OCI-LY7 (cell line): ENCODE measurements at regions not wholly inside any gene's neighbourhood (a gene's known extent, or its start where the extent isn't known, plus 50 kb on each side); places are given as distances from the start of the nearest gene placed in this dataset.

Experiments
- BruUV-seq: library from RNA; stranded (reverse); fragments of 400-500 nt; replicated peaks from 2 replicates; lab custom pipeline; 2021; lab: Mats Ljungman, UMichigan
- CTCF ChIA-PET: fragments of 300-600 bp; sonication (Branson Sonifier 250); formaldehyde crosslinking; loops from one replicate; lab custom pipeline; 2022; ENCODE audit warnings: antibody characterized with exemption; ENCODE audit not compliant: unreplicated experiment; lab: Charles Lee
- POLR2A ChIA-PET: fragments of 300-600 bp; sonication (Branson Sonifier 250); formaldehyde crosslinking; loops from one replicate; lab custom pipeline; 2022; ENCODE audit warnings: antibody characterized with exemption; lab: Charles Lee
- DNase-seq: peaks from one replicate; pipeline ENCODE4 v3.0.0-alpha.2; 2015; ENCODE audit warnings: low spot score
- H2AFZ ChIP-seq: fragments of 200-600 bp; sonication (generic), shearing (Covaris generic); 2 replicates; pipeline ENCODE4 v1.6.1; 2014; ENCODE audit warnings: mild to moderate bottlenecking, antibody characterized with exemption, low read length, moderate library complexity
- H3K27ac ChIP-seq: fragments of 200-600 bp; sonication (generic); 2 replicates; pipeline ENCODE4 v1.5.1; 2014; ENCODE audit warnings: mixed run types, low read depth, mild to moderate bottlenecking, moderate library complexity, low read length, inconsistent platforms; ENCODE audit not compliant: poor library complexity, severe bottlenecking
- H3K36me3 ChIP-seq: fragments of 200-600 bp; sonication (generic); 2 replicates; pipeline ENCODE4 v1.6.1; 2014; ENCODE audit warnings: mild to moderate bottlenecking, antibody characterized with exemption, low read length, moderate library complexity, mixed read lengths; ENCODE audit not compliant: insufficient read depth
- H3K4me1 ChIP-seq: fragments of 200-600 bp; sonication (generic); 2 replicates; pipeline ENCODE4 v1.5.1; 2014; ENCODE audit warnings: mild to moderate bottlenecking, low read length; ENCODE audit not compliant: insufficient read depth, poor library complexity, severe bottlenecking
- H3K4me2 ChIP-seq: fragments of 200-600 bp; sonication (generic); 2 replicates; pipeline ENCODE4 v1.6.1; 2014; ENCODE audit warnings: mild to moderate bottlenecking, low read length
- H3K4me3 ChIP-seq: fragments of 200-600 bp; sonication (generic); 2 replicates; pipeline ENCODE4 v1.5.1; 2014; ENCODE audit warnings: mild to moderate bottlenecking, low read depth, low read length; ENCODE audit not compliant: poor library complexity, severe bottlenecking
- H3K79me2 ChIP-seq: fragments of 200-600 bp; sonication (generic); 2 replicates; pipeline ENCODE4 v1.6.1; 2016; ENCODE audit warnings: low read depth, mild to moderate bottlenecking, low read length, moderate library complexity, mixed read lengths; ENCODE audit not compliant: insufficient read depth
- H3K9me2 ChIP-seq: fragments of 200-600 bp; sonication (generic); 2 replicates; pipeline ENCODE4 v1.6.1; 2016; ENCODE audit warnings: mild to moderate bottlenecking, low read length, mixed read lengths; ENCODE audit not compliant: insufficient read depth
- H3K9me3 ChIP-seq: fragments of 200-600 bp; sonication (generic); 2 replicates; pipeline ENCODE4 v1.6.1; 2014; ENCODE audit warnings: mild to moderate bottlenecking, mixed run types, low read length, mixed read lengths
- H4K20me1 ChIP-seq: fragments of 200-600 bp; sonication (generic); 2 replicates; pipeline ENCODE4 v1.6.1; 2014; ENCODE audit warnings: mild to moderate bottlenecking, antibody characterized with exemption, low read length, moderate library complexity, mixed read lengths; ENCODE audit not compliant: insufficient read depth
- EZH2phosphoT487 ChIP-seq: fragments of 200-600 bp; sonication (generic); IDR thresholded peaks from 2 replicates; pipeline ENCODE4 v1.6.1; 2018; ENCODE audit warnings: low read depth, borderline replicate concordance, mild to moderate bottlenecking, mixed run types, antibody characterized with exemption, low read length, moderate library complexity, mixed read lengths
- intact Hi-C: fragments of 100-400 bp; cut with micrococcal nuclease; formaldehyde crosslinking; loops from one replicate; pipeline ENCODE4 v1.10.0; 2022; ENCODE audit not compliant: unreplicated experiment
- TF ChIP-seq, protein P1 (sequence below): fragments of 200-600 bp; sonication (generic); conservative IDR thresholded peaks from 2 replicates; pipeline ENCODE4 v1.5.1; 2014; ENCODE audit warnings: mild to moderate bottlenecking, antibody characterized with exemption, low read length, moderate library complexity, mixed read lengths

DNA sequence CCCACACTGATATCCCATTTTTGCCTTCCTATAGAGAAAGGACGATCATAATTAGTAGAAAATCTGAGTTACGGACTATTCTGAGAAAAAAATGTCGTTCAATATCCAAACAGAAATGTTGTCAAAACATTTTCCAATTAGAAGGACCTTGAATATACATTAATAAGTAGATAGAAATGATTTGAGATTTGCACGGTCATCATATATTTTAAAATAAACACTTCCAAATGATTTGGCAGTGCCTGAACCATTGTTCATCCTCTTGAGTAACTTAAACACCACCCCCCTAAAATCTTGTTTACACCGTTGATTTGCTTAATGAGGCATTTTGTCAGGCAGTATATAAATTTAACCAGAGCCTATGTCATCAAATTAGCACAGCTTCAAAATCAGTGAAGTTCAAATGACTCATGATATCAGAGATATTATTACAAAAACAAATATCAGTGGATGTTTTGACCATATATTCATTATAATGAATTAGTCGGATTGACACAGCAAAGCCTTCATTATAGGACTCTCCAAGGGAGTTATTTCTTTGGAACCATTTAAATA, 105.0 kb downstream of the ACTL7B start:
- ChIA-PET CTCF (no interaction called here), POLR2A (no interaction called here)
- TF ChIP-seq, protein P1, sequence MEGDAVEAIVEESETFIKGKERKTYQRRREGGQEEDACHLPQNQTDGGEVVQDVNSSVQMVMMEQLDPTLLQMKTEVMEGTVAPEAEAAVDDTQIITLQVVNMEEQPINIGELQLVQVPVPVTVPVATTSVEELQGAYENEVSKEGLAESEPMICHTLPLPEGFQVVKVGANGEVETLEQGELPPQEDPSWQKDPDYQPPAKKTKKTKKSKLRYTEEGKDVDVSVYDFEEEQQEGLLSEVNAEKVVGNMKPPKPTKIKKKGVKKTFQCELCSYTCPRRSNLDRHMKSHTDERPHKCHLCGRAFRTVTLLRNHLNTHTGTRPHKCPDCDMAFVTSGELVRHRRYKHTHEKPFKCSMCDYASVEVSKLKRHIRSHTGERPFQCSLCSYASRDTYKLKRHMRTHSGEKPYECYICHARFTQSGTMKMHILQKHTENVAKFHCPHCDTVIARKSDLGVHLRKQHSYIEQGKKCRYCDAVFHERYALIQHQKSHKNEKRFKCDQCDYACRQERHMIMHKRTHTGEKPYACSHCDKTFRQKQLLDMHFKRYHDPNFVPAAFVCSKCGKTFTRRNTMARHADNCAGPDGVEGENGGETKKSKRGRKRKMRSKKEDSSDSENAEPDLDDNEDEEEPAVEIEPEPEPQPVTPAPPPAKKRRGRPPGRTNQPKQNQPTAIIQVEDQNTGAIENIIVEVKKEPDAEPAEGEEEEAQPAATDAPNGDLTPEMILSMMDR, result no peak
- TF ChIP-seq EZH2phosphoT487, result no peak
- Histone ChIP-seq H3K79me2 (no peaks in the 10 kb centered on the region), H3K36me3 (no peaks in the 10 kb centered on the region), H3K4me2 (no peak overlapping the region), H3K27ac (no peak overlapping the region), H3K4me1 (no peaks in the 10 kb centered on the region), H3K4me3 (no peak overlapping the region), H3K9me2 (no peaks in the 10 kb centered on the region), H4K20me1 (no peaks in the 10 kb centered on the region), H2AFZ (no peak overlapping the region), H3K9me3 (no peaks in the 10 kb centered on the region)
- intact Hi-C loops, result no loop called here
- no TSS peak for BruUV-seq
- no peak for DNase-seq

GRCh38 chr9:108748776-108749175, 107.0 kb downstream of the ACTL7B start:
- no peak overlapping the region for H2AFZ ChIP-seq
- POLR2A ChIA-PET, result no interaction called here

GRCh38 chr9:108746864-108747263, 108.9 kb downstream of the ACTL7B start:
- no peaks in the 10 kb centered on the region for H3K9me3 ChIP-seq
- TF ChIP-seq, protein P1, result no peak
- TF ChIP-seq EZH2phosphoT487, result no peak
- no peaks in the 10 kb centered on the region for H3K4me1 ChIP-seq
- no peak overlapping the region for H2AFZ ChIP-seq
- POLR2A ChIA-PET, result no interaction called here
- CTCF ChIA-PET, result no interaction called here
- no peaks in the 10 kb centered on the region for H4K20me1 ChIP-seq
- no peak overlapping the region for H3K27ac ChIP-seq
- intact Hi-C loops, result no loop called here
- no peaks in the 10 kb centered on the region for H3K9me2 ChIP-seq
- no peak for DNase-seq
- H3K79me2 ChIP-seq, result no peaks in the 10 kb centered on the region
- no peak overlapping the region for H3K4me2 ChIP-seq
- no TSS peak for BruUV-seq
- no peaks in the 10 kb centered on the region for H3K36me3 ChIP-seq
- H3K4me3 ChIP-seq, result no peak overlapping the region

More at GRCh38 chr9:108748776-108749175, 107.0 kb downstream of the ACTL7B start:
- no peak overlapping the region for H3K4me3 ChIP-seq
- no peaks in the 10 kb centered on the region for H3K4me1 ChIP-seq
- H3K9me3 ChIP-seq, result no peaks in the 10 kb centered on the region
- no peaks in the 10 kb centered on the region for H3K36me3 ChIP-seq
- H3K79me2 ChIP-seq, result no peaks in the 10 kb centered on the region
- no peak overlapping the region for H3K4me2 ChIP-seq
- H3K27ac ChIP-seq, result no peak overlapping the region
- no peak for DNase-seq
- H3K9me2 ChIP-seq, result no peaks in the 10 kb centered on the region
- BruUV-seq, result no TSS peak
- CTCF ChIA-PET, result no interaction called here
- intact Hi-C loops, result no loop called here
- H4K20me1 ChIP-seq, result no peaks in the 10 kb centered on the region
- TF ChIP-seq, protein P1, result no peak
- TF ChIP-seq EZH2phosphoT487, result no peak
